ENCODE measurements at regions not wholly inside any gene's neighbourhood (a gene's known extent, or its start where the extent isn't known, plus 50 kb on each side); places are given as distances from the start of the nearest gene placed in this dataset.

GRCh38 chr3:68315546-68315945, 616.8 kb downstream of the TAFA4 start:
- no peak for DNase-seq (ENCODE audit: low read depth, low spot score)

DNA sequence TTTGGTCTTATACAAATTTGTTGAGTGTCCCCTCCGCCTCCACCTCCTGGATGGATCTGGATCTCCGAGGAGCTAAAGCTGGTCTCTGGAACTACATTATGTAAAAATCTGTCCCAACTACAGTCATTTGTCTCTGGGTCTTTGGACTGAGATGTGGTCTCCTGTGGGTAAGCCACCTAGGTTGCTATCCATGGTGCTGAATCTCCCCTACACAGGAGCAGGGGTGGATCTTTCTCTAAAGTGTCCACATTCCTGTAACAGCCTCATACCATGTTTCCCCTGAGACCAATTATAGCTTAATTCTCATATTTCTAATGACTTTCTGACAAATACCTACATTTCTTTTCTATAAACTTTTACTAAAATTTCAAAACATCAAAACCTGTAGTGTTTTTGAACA, 625.8 kb downstream of the TAFA4 start:
- no peak for DNase-seq (ENCODE audit: low read depth, low spot score)

GRCh38 chr3:68295457-68295856, 636.9 kb downstream of the TAFA4 start:
- no peak for DNase-seq (ENCODE audit: low read depth, low spot score)

- no peak for DNase-seq (ENCODE audit: low read depth, low spot score)
Observed at GRCh38 chr3:68290333-68290732, 635.9 kb upstream of the SUCLG2 start.

DNA sequence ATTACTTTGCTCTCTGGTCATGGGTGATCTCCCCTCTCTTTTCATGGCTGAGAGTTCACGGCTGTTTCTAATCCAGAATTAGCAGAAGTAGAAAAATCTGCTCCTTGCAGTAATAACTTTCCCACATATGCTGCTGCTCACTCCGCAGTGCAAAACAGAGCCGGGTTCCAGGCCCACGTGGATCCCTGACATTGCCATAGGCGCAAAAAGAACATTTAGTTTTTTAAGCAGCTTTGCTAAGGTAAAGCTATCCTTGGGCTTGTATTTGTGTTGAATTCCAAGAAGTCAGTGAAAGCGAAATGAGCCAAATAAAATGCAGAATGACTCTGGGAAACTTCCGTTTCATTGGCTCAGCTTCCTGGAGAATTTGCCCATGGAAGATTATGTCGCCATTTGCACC, 633.7 kb upstream of the SUCLG2 start:
- no peak for DNase-seq (ENCODE audit: low read depth, low spot score)

- DNase-seq (ENCODE audit: low read depth, low spot score), result no peak
Observed at GRCh38 chr3:68287101-68287500, 632.7 kb upstream of the SUCLG2 start.

- DNase-seq (ENCODE audit: low read depth, low spot score), result no peak
Observed at GRCh38 chr3:68274286-68274685, 619.9 kb upstream of the SUCLG2 start.

DNA sequence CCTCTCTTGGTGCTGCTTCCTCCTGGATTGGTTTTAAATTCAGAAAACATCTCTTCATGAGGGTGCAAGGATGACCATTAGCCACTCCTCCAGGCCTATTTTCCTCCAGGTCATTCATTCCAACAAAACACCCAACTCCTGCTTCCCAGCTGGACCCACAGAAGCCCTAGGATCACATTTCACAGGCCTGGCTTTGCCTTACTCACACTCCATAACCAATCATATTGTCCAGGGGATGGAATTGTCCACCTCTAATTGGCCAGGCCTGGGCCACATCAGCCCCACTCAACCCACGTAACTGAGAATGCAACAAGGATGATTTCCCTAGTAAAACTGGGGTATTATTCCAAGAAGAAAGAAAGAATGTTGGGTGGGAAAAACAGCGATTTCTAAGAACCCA, 616.7 kb upstream of the SUCLG2 start:
- no peak for DNase-seq (ENCODE audit: low read depth, low spot score)

GRCh38 chr3:68256635-68257223, 602.3 kb upstream of the SUCLG2 start:
- no peak for DNase-seq (ENCODE audit: low read depth, low spot score)

- DNase-seq (ENCODE audit: low read depth, low spot score), result no peak
Observed at GRCh38 chr3:68249265-68249664, 594.9 kb upstream of the SUCLG2 start.

GRCh38 chr3:68242606-68243005, 588.2 kb upstream of the SUCLG2 start:
- DNase-seq (ENCODE audit: low read depth, low spot score), result no peak

DNA sequence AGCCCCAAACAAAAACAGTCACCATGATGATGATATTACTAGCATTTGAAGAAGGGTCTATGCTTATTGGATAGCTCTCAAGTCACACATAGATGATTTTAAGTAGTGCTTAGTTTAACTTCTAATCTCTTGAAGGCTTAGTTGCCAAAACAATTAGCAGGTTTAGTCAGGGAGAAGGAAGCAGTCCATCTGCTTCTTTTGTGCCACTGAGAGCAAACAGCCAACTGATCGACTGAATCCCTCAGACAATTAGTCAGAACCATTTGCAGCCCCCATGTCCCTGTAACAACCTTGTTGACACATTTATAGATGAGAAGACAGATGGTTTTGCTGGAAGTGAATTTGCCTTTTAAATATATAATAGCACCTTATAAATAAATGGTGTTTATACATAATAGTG, 585.1 kb upstream of the SUCLG2 start:
- no peak for DNase-seq (ENCODE audit: low read depth, low spot score)

GRCh38 chr3:68234076-68234780, 579.8 kb upstream of the SUCLG2 start:
- DNase-seq (ENCODE audit: low read depth, low spot score), result no peak

DNA sequence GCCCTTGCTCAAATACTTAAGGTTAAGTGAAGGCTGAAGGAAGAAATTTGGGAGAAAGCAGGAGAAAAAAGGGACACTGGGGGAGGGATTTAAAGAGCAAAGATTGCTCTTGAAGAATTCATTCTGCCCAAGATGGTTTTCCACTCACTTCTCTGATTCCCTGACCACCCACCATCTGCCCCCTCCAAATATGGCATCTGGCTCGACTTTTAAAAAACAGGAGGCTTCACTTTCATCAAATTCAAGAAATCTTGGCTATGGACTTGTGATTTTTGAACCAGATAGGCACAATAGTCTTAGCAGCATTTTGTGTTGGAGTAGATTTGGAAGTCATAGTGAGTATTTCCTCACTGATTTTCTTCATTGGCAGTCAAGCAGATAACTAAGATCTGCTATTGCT, 574.4 kb upstream of the SUCLG2 start:
- no peak for DNase-seq (ENCODE audit: low read depth, low spot score)

DNA sequence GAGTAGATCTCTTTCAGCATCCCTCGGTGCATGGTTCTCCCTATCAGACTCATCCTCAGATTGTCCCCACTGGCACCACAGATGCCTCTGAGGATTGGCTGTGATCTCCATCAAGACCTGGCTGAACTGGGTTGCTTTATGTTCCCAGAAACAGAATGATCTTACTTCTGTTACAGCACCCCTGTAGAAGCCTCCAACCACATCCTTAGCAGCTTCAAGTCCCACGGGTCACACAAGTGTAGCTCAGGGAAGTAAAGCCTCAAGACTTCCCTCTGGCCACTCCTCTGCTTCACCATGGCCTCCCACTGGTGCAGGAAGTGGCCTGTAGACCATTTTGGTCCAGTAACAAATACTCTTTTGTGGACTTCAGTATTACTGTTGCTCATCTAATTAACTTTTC, 566.4 kb upstream of the SUCLG2 start:
- no peak for DNase-seq (ENCODE audit: low read depth, low spot score)

DNA sequence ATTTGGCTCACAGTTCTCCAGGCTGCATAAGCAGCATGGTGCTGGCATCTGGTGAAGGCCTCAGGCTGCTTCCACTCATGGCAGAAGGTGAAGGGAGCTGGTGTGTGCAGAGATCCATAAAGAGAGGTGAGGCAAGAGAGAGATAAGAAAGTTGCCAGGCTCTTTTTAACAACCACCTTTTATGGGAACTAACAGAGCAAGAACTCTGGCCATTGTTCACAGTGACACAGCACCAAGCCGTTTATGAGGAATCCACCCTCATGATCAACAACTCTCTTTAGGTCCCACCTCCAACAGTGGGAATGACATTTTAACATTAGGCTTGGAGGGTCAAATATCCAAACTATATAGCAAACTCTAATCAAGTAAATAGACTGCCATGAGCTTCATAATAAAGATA, 557.2 kb upstream of the SUCLG2 start:
- DNase-seq (ENCODE audit: low read depth, low spot score), result no peak

DNA sequence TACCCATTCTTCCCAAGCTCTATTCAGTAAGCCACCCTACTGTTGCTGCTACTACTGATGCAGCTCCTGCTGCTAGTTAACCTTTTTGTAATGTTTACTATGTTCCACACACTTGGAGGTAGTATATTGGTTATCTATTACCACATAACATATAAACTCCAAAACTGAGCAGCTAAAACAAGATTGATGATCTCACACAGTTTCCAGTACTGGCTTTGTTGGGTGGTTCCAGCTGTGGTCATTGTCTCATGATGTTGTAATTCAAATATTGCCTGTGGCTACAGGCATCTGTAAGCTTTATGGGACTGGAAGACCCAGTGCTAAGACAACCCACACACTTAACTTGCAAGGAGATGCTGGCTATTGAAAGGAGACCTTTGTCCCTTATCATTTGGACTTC, 556.2 kb upstream of the SUCLG2 start:
- DNase-seq (ENCODE audit: low read depth, low spot score), result no peak

- no peak for DNase-seq (ENCODE audit: low read depth, low spot score)
Observed at GRCh38 chr3:68207327-68207726, 552.9 kb upstream of the SUCLG2 start.

- no peak for DNase-seq (ENCODE audit: low read depth, low spot score)
Observed at GRCh38 chr3:68206524-68207117, 552.2 kb upstream of the SUCLG2 start.

DNA sequence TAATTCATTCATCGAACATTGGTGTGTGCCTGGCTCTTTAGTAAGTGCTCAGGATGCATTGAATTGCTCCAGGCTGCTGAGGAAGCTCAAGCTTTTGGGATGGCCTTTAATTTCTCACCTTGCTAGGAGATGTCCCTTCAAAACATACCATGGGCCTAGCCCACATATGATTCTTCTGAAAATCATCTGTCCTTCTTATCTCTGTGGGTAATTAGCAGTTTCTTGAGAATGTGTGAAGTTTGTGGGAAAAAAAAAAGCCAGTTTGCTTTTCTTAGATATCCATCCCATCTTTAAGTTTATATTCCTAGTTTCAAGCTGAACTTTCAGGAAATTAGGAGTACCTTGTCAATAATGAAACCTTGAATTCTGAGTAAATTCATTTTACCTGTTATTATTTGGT, 532.3 kb upstream of the SUCLG2 start:
- DNase-seq (ENCODE audit: low read depth, low spot score), result no peak

DNA sequence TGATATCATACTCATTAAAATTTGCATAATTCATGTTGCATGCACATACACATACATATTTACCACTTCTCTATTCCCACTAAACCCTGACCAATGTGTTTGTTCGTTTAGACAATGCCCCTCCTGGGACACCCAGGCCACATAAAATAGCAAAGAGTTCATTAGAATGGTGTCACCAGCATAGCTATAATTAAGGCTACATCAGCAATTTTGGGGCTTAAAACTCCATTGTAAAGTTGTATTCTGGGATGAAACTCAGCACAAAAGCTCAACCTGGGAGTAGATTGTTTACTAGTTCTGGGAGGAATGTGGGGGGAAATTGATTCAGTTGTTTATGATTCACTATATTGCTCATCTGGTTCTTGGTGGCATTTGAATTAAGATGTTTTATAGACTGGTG, 522.2 kb upstream of the SUCLG2 start:
- no peak for DNase-seq (ENCODE audit: low read depth, low spot score)

GRCh38 chr3:68173012-68173634, 518.7 kb upstream of the SUCLG2 start:
- no peak for DNase-seq (ENCODE audit: low read depth, low spot score)

- no peak for DNase-seq (ENCODE audit: low read depth, low spot score)
Observed at GRCh38 chr3:68172039-68172438, 517.6 kb upstream of the SUCLG2 start.
